ENCODE measurements at regions not wholly inside any gene's neighbourhood (a gene's known extent, or its start where the extent isn't known, plus 50 kb on each side); places are given as distances from the start of the nearest gene placed in this dataset.

DNA sequence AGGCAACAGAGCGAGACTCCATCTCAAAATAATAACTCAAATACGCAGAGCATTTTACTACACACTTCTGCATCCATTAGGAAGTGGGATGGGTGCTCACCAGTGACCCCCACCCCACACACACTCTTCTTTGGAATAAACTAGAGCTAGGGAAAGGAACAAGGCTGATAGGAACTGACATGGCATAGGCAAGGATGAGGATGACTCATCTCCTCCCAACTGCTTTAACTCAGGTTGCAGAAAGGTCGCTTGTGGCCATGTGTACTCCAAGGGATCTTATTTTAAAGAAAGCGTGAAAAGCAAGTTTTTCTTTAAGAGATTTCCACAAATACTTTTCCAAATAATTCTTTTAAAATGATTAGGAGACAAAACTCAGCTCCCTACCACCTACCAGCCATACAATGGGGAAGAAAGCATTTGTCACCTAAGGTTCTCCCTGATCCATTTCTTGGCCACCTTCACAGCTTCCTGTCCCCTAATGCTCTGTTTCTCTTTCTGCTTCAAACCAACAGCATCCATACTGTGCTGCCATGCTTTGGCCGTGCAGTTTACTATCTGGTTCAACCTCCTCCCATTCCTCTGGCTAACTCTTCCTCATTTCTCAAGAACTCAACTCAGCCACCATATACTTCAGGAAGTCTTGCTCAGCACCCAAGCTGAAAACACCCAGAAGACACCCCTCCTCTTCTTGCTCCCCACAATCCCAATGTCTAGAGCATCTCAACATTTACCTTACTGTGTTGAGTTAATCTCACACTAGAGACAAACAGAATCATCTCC, 211.9 kb downstream of the ACTL7B start:
- TF ChIP-seq POLR2A (IDR thresholded peaks at IDR 0.05) = no peak
- TF ChIP-seq, protein P1, sequence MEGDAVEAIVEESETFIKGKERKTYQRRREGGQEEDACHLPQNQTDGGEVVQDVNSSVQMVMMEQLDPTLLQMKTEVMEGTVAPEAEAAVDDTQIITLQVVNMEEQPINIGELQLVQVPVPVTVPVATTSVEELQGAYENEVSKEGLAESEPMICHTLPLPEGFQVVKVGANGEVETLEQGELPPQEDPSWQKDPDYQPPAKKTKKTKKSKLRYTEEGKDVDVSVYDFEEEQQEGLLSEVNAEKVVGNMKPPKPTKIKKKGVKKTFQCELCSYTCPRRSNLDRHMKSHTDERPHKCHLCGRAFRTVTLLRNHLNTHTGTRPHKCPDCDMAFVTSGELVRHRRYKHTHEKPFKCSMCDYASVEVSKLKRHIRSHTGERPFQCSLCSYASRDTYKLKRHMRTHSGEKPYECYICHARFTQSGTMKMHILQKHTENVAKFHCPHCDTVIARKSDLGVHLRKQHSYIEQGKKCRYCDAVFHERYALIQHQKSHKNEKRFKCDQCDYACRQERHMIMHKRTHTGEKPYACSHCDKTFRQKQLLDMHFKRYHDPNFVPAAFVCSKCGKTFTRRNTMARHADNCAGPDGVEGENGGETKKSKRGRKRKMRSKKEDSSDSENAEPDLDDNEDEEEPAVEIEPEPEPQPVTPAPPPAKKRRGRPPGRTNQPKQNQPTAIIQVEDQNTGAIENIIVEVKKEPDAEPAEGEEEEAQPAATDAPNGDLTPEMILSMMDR (IDR thresholded peaks at IDR 0.05) = no peak

All from adrenal gland (tissue), 5 donors.